ENCODE measurements at regions not wholly inside any gene's neighbourhood (a gene's known extent, or its start where the extent isn't known, plus 50 kb on each side); places are given as distances from the start of the nearest gene placed in this dataset.

DNA sequence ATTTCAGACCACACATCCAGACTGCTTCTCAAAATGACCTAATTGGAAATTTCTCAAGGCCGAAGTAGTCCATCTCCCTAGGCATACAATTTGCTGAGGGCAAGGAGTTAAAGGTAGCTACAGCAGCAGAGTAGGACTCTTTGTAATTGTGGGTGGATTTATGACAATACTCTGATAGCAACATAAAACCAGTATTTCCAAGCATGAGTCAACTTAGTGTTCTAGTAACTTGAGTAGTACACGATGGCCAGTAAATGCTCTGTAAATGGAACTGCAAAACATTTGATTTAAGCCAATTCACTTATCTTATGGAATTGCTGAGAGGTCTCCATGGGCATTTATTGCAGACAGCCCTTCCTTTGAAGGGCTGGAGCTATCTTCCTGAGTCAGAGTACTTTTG is 352.2 kb downstream of the PLK2 start:
- TF ChIP-seq, protein P1, sequence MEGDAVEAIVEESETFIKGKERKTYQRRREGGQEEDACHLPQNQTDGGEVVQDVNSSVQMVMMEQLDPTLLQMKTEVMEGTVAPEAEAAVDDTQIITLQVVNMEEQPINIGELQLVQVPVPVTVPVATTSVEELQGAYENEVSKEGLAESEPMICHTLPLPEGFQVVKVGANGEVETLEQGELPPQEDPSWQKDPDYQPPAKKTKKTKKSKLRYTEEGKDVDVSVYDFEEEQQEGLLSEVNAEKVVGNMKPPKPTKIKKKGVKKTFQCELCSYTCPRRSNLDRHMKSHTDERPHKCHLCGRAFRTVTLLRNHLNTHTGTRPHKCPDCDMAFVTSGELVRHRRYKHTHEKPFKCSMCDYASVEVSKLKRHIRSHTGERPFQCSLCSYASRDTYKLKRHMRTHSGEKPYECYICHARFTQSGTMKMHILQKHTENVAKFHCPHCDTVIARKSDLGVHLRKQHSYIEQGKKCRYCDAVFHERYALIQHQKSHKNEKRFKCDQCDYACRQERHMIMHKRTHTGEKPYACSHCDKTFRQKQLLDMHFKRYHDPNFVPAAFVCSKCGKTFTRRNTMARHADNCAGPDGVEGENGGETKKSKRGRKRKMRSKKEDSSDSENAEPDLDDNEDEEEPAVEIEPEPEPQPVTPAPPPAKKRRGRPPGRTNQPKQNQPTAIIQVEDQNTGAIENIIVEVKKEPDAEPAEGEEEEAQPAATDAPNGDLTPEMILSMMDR (IDR thresholded peaks at IDR 0.05; ENCODE audit: low read length, missing control alignments): no peak
- peak; percentile 21 for DNase-seq (ENCODE audit: low read depth)
- H3K4me3 ChIP-seq (replicated peaks; ENCODE audit: low read depth, low read length): no peak overlapping the region

DNA sequence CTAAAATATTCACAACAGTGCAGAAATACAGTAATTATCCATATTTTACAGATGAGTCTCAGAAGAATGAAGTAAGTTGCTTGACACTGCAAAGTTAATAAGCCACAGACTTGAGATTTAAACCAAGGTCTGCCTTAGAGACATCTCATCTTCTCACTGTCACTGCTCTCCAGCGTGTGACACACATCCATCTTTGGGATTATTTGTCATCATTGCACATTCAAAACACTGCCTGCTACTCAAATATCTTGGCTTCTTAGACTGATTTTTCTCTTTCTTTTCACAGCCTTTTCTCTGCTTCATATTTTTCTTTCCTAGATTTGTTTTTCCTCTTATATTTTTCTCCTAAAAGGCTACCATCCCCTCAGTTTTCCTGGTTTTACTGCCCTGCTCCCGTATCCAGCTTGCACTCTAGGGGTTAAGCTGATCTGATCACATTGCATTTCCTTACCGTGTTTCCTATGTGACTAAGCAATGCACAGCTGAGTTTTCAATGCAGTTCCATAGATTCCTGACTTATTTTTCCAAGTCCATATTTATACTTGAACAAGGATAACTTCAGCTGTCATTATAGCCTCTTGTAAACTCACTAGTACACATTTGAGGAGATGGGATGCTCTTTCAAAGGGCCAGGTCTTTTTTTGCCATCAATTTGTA is 353.0 kb downstream of the PLK2 start:
- TF ChIP-seq, protein P1 (IDR thresholded peaks at IDR 0.05; ENCODE audit: low read length, missing control alignments): no peak
- DNase-seq (ENCODE audit: low read depth): no peak
- H3K4me3 ChIP-seq (replicated peaks; ENCODE audit: low read depth, low read length): no peak overlapping the region

DNA sequence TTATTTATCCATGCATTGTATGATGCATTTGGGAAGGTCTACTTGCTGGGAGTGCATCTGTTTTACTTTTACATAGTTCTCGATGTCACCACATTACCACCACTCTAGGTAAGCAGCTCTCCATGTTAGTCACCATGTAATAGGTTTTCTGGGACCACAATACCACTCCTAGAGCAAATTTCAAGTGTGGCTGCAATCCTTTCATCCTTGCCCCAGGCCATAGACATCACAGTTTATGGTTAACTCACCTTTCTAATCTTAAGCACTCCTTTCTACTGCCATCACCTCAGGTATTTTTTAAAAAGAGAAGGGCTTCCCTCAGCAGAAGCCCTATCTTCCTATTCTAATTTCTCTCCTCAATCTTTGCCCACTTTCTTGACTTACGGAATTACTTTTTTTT is 354.1 kb downstream of the PLK2 start:
- no peak overlapping the region for H3K4me3 ChIP-seq (replicated peaks; ENCODE audit: low read depth, low read length)
- TF ChIP-seq, protein P1 (IDR thresholded peaks at IDR 0.05; ENCODE audit: low read length, missing control alignments): no peak
- DNase-seq (ENCODE audit: low read depth): no peak

DNA sequence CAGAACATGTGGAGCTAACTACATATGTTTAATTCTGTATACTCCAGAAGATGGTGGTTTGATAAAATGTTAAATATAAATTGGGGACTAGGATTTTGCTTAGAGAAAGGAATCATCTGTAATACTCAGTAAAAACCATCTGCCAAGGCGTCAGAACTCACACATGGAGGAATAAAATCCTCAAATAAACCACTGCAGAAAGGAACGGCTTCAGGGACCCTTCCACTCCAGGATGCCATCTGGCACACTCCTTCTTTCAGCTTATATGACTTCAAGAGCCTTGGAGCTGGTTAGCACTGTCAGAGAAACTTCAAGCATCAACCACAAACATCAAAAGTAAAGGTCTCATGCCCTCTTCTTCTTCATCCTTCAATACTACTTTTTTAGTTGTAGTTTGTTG is 360.6 kb downstream of the PLK2 start:
- no peak for DNase-seq (ENCODE audit: low read depth)
- TF ChIP-seq, protein P1 (IDR thresholded peaks at IDR 0.05; ENCODE audit: low read length, missing control alignments): no peak

DNA sequence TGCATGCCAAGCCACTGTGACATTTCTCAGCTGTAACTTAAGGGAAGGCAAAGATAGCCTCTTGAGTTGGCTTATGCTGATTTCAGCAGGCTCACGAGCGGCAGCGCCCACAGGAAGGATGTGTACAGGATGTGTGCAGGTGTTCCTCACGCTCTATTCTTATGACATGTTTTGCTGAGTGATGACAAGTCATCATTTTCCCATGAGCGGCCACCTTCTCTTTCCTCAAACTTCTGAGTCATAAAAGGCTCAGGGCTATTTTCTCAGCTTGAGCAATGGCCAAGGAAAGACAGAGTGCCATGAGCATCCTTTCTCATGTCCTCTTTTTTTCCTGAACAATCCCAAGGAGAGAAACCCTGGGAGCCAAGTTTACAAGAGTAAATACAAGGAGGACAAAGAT is 365.9 kb downstream of the PLK2 start:
- TF ChIP-seq, protein P1 (IDR thresholded peaks at IDR 0.05; ENCODE audit: low read length, missing control alignments): no peak
- H3K4me3 ChIP-seq (replicated peaks; ENCODE audit: low read depth, low read length): no peak overlapping the region
- no peak for DNase-seq (ENCODE audit: low read depth)

More for the DNA sequence above, 360.6 kb downstream of the PLK2 start:
- no peak overlapping the region for H3K4me3 ChIP-seq (replicated peaks; ENCODE audit: low read depth, low read length)

DNA sequence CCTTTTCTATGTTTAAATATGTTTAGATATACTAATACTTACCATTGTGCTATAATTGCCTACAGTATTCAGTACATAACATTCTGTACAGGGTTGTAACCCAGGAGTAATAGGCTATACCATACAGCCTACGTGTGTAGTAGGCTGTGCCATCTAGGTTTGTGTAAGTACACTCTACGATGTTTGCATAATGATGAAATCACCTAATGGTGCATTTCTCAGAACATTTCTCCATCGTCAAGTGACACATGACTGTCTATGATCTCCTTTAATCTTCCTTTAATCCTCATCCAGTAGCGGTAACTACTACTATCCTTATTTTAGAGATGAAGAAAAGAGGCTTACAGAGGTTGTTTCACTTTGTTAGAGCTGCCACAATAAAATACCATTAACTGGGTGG is 369.2 kb downstream of the PLK2 start:
- no peak overlapping the region for H3K4me3 ChIP-seq (replicated peaks; ENCODE audit: low read depth, low read length)
- no peak for DNase-seq (ENCODE audit: low read depth)

More for the DNA sequence above, 369.2 kb downstream of the PLK2 start:
- TF ChIP-seq, protein P1 (IDR thresholded peaks at IDR 0.05; ENCODE audit: low read length, missing control alignments): no peak
